ENCODE measurements at regions not wholly inside any gene's neighbourhood (a gene's known extent, or its start where the extent isn't known, plus 50 kb on each side); places are given as distances from the start of the nearest gene placed in this dataset.
"Not testable (repeated sequence)": the region's sequence is repeated elsewhere in the genome, so short reads cannot be mapped to it uniquely, and the experiment has no call there.

DNA sequence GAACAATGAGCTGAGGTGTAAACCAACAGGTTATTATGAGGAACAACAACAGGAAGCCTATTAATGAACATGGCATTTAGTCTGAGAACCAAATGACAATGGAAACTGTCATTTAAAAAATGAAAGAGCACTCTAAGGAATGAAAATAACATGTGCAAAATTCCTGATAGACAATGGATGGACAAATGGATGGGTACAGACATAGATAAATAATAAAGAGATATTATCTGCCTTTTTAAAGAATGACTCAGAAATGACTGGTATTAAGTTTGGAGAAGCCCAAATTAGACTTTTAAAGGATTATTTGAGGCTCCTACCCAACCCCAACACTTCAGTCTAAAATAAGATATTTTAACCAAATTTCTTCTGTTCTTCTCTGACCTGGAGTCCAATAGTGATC lies 650.5 kb upstream of the ZNF385D start:
- no peak for DNase-seq

DNA sequence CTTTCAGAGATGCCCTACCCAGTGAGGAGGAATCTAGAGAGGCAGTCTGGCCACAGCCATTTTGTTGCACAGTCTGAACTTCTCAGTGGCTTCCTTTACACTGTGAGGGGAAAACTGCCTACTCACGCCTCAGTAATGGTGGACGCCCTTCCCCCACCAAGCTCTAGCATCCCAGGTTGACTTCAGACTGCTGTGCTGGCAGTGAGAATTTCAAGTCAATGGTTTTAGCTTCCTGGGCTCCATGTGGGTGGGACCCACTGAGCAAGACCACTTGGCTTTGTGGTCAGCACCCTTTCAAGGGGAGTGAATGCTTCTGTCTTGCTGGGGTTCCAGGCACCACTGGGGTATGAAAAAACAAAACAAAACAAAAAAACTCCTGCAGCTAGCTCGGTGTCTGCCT lies 663.2 kb upstream of the ZNF385D start:
- DNase-seq, result no peak

DNA sequence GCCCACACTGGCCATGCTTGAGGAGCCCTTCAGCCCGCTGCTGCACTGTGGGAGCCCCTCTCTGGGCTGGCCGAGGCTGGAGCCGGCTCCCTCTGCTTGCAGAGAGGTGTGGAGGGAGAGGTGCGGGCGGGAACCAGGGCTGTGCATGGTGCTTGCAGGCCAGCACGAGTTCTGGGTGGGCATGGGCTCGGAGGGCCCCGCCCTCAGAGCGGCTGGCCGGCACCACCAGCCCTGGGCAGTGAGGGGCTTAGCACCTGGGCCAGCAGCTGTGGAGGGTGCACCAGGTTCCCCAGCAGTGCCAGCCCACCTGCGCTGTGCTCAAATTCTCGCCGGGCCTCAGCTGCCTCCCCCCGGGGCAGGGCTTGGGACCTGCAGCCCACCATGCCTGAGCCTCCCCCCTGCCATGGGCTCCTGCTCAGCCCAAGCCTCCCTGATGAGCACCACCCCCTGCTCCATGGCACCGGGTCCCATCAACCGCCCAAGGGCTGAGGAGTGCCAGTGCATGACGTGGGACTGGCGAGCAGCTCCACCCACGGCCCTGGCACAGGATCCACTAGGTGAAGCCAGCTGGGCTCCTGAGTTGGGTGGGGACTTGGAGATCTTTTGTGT lies 665.9 kb upstream of the ZNF385D start:
- DNase-seq, result not testable (repeated sequence)

DNA sequence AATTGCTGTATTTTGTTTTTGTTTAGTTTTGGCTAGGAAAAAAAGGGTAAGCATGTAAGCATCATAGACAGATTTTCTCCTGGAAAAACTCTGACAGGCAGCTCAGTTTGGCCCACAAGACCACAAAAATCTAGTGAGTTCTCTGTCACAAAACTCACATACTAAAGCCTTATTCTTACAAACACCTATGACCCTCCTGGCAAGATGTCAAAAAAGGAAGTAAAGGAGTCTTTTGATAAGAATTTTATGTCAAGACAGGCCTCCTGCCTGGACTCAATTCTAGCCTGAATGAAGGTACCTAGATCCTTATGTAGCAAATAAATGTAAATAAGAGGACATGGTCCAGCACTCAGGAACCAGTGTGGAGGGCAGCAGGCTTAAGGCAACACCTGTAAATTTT lies 668.3 kb upstream of the ZNF385D start:
- DNase-seq, result no peak

DNA sequence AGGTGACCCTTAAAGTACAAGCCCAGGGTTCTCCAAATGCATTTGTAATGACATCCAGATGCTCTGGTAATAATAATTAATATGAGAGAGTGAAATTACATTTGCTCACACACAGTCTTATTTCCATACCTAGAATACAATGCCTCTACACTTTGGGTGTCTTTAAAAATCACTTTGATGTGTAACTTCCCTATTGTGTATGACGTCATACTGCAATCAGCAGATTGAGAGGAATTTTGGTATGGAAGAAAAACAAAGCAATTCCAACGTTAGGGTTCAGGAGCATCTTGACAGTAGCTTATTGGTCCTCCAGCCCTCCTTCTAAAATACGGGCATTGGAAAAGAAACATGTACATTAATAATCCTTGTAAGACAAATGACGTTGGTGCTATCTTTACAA lies 670.6 kb upstream of the ZNF385D start:
- DNase-seq, result no peak

DNA sequence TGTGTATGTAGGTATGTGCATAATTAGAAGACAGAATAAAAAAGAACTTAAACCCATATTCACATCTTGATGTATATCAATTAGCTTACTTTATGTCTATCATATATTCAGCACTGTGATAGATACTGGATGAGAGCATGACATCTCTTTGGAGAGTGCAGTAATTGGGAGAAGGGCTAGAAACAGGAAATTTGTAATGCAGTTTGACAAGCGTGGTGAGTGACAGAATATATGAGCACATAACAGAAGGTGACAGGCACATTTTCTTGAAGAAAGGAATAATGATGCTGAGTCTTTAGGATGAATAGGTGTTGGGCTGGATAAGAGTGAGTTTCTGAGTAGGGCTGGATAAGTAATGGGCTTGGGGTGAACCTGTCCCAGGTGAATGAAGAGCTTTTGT lies 680.3 kb upstream of the ZNF385D start:
- no peak for DNase-seq

DNA sequence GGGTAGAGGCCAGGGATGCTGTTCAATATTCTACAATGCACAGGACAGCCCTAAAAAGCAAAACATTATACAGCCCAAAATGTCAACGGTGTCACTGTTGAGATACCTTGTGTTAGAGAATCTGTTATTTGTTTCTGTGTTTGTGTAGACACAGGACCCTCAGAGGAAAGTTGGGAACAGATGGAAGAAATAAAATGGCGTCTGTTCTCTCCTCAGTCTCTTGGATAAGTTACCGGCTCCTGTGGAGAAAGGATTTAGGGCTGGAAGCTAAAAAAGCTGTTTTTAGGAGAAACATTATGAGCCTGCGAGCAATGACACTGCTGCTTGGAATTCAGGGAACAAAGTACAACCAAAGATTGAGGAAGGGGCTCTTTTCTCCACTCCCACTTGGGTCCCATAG lies 688.6 kb upstream of the ZNF385D start:
- DNase-seq, result no peak

DNA sequence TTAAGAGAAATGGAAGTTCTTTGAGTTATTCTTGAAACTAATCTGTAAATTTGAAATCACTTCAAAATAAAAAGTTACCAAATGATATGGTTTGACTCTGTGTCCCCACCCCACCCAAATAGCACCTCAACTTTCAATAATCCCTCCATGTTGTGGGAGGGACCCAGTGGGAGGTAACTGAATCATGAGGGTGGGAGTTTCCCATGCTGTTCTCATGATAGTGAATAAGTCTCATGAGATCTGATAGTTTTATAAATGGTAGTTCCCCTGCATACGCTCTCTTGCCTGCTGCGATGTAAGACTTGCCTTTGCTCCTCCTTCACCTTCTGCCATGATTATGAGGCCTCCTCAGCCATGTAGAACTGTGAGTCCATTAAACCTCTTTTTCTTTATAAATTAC lies 690.7 kb upstream of the ZNF385D start:
- no peak for DNase-seq

DNA sequence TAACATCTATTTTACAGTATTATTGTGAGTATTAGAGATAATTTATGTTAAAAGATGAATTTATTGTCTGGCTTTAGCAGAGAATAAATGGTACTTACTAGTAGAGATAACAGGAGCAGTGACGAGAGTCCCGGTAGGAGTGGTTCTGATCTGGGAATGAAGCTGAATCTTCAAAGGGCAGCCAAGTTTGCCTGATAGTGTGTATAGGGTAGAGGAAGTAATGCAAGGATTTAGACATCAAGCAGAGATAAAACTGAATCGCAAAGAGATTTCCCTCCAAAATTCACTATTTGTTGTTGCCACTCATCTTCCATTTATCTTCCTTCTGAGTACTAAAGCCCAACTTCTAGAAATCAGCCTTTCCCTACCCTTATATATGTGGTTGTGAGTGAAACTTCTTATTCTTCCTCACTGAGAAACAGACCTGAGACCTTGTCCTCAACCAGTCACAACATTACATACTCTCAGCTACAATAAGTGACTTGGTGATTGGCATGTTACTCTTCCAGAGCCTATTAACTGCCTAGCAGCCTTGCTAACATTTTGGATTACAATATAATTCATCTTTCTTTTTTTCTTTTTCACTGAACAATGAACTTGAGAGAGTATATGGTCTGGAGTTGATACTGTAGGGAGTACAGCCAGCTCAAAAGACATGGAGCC lies 692.7 kb upstream of the ZNF385D start:
- no peak for DNase-seq

DNA sequence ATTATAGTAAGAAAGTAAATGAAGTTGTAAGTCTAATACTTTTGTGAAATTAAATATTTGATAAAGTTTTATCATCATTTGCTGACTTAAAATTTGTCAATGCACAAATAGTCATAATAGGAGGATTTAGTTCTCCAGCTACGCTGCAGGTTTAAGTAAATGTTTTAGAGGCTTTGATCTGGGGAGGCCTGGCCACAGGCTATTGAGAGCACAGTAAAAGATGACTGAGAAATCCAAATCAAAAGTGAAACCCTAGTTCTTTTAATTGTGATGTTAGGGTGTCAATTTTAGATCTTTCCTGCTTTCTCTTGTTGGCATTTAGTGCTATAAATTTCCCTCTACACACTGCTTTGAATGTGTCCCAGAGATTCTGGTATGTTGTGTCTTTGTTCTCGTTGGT lies 694.3 kb upstream of the ZNF385D start:
- DNase-seq, result not testable (repeated sequence)

DNA sequence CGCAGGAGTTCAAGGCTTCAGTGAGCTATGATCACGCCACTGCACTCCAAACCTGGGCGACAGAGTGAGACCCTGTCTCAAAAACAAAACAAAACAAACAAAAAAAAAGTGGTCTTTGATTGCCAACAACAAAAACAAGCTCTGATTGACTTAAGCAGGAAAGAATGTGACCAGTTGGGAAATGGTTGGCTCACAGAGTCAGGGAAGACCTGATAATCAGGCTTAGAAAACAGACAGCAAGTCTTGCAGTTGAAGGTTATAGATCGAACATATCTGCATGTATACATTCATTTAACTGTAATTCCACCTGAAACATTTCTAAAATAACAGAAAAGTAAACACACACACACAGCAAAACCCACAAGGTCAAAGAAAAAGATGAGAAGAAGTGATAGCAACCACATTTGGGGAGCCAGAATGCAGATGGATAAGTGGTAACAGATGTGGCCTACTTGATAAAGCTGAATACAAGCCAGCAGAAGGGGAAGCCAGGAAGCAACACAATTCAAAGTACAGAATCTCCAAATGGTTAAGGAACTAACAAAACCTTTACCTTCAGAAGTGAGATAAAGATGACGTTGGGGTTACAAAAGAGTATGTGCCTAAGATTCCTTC lies 699.9 kb upstream of the ZNF385D start:
- no peak for DNase-seq

DNA sequence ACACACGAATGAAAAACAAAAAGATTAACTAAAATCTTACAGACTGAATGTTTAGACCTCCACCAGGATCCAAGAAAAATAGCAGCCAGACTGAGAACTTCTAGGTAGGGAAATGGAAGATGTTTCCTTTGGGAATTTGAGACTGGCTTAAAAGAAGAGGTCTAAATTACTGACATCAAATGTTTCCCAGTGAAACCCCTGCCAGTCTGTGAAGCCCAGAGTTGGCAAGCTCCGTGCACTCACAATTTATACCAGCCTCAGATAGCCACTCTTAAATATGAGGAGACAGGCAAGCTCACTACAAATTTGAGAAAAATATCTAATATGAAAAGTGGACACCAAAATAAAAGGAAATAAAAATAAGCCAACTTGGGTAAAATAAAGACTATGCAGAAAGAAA lies 700.5 kb upstream of the ZNF385D start:
- DNase-seq, result no peak

DNA sequence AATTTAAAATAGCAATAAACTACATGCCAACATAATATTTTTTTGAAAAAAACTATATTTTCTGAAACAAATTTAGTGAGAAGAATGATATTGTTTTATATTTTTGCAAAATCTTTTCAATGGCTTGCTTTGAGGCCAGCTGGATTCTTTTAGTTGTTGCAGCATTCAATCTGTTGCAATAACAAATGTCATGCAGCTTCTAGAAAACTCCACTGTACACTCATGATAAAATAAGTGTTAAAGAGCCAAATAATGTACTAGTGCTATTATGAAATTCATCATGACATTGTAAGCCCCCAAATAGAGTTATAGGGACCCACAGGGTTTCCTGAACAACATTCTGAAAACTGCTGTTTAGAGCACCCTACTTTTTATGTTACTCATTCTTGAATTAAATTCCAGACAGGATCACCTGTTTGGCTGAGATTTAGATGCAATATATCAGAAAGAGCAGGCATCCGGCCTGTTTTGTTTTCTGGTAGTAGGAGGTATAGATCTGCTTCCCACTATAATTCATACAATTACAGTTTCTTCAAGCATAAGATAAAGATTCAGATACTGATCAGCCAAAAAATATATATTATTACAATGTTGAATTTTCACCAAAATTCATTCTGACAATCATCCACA lies 703.0 kb upstream of the ZNF385D start:
- no peak for DNase-seq

DNA sequence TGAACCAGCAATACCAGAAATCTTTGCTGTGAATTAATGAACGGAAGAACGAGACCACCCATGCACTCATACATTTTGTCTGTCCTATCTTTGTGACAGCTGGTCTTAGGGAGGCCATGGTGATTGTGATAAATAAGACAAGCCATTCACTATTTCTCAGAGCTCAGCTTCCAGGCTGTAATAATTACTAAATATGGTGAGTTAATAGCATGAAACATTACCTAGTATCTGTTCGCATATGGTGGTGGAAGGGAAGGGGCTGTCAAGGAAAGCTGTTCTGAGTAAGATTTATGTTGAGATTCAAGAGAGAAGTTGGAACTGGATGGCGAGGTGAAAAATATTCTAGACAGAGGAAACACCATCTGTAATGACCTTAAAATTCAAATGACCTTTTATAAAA lies 719.0 kb upstream of the ZNF385D start:
- no peak for DNase-seq

DNA sequence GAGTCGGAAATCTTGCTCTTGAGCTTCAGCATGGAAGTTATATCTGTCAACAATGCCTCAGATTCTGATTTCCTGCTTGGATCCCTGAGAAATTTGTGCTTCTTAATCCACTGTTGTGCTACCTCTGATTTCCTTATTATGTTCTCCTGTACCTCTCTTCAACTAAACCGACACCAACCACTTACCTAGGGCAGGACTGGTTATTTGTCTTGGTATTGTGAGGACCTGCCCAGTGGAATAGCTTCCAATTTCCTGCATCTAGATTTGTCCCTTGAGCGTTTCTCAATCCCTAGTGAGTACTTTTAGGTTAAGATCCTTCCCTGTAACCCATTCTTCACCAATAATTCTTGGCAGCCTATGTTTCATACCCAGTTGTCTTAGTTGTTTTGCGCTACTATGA lies 720.5 kb upstream of the ZNF385D start:
- DNase-seq, result no peak

DNA sequence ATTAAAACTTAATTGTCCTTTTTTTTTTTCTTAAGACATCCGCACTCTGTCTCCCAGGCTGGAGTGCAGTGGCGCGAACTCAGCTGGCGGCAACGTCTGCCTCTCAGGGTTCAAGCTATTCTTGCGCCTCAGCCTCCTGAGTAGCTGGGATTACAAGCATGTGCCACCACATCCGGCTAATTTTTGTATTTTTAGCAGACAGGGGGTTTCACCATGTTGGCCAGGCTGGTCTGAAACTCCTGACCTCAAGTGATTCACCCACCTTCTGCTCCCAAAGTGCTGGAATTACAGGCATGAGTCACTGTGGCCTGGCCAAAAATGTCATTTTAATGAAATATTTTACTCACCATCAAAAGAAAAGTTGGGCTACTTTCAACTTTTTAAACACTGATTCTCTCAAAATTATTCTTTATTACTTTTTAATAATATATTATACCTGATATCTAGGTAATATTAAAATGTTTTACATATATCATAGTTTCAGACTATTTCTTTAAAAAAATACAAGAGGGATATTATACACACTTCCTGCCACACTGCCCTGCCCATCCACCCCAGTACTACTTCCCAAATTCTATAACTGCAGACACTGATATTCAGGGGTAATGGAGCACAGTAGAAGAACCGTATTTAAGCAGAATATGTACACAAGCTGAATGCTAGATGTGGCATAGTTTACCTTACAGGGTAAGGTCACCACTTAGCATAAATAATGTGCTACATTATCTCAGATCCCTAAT lies 723.9 kb upstream of the ZNF385D start:
- DNase-seq, result no peak

DNA sequence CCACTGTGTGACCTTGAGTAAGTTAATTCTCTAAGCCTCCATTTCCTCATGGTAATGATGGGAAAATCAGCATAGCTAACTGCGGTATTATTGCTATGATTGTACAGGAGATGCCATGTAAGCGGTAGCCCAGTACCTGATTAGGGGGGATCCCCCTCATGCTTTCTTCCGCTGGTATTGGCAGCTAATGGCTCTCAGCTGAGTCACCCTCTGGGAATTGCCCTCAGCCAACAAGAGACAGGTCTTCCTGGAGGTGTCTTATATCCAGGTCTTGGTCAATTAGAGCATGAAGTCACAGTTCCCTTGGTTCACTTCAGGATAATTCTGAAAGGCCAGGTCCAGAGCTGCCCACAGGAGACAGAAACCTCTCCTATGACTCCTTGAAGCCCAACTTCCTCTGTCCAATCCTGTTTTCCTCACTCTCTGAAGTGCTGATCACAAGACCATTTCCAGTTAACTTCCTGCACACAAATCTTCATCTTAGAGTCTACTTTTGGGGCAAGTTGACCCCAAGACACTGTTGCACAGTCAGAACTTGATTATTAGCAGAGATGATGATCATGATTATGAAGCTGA lies 724.7 kb upstream of the ZNF385D start:
- no peak for DNase-seq

DNA sequence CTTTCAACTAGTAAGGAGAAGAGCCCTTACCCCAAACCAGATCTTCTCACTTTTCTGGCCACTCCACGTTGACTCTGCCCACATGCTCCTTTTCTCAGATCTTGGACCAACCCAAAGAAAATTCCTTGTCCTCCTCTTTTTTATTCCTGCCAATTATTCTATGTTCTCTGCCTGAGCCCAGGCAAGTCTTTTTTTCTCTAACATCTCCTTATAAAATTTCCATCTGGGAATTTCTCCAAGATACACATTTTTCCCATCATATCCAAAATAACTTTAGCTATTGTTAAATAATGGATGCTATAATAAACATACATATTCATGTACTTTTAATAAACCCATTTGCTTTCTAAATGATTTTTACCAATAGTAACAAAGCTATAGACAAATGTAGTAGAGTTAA lies 726.0 kb upstream of the ZNF385D start:
- DNase-seq, result no peak

DNA sequence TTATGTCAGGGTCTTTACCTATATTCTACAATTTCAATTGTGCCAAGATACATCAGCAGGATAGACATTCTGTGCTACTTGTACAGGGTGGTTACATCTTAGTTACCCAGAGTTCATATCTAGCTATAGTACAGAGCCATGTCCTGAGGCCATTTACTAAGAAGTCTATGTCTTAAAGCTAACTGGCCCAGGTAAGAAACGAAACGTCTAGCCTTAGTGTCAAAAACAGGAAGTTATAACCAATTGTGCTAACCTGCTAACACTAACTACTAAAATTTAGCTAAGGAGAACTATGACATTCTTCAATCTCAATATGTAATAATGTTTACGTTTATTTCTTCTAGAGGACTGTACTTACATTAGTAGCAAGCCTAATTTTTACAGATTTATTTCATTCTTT lies 717.2 kb upstream of the UBE2E2 start:
- DNase-seq, result no peak

DNA sequence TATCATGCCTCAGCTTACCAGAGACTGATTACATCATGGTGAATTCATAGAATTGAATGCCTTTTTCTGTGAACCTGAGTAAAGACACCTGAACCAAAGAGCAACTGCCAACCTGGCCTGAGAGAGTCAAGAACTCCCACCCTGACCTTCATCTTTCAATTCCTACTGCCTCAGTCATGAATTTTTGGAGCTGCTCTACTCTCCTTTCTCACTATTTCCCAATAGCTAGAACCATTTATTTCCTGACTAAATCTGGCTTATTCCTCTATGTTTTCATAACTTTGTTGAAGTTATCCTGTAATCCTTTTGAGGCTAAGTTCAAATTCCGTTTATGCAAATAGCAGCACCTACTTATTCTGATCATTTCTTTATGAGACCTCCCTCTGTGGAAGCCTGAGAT lies 712.4 kb upstream of the UBE2E2 start:
- DNase-seq, result no peak

DNA sequence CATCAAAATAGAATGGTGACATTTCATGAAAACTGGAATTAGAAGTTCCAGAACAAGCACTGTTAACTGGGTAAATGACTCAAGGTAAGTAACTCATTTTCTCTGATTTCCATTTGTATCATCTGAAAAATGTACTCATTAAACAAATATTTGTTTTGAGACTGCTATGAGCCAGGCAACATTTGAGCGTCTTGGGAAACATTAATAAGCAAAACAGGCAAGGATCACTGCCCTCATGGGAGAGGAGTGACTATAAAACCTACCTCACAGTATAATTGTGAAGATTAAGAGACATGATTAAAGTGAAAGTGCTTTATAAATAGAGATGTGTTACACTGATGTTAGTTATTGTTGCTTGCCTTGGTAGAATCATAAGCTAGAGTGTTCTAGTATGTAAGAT lies 711.8 kb upstream of the UBE2E2 start:
- DNase-seq, result no peak

DNA sequence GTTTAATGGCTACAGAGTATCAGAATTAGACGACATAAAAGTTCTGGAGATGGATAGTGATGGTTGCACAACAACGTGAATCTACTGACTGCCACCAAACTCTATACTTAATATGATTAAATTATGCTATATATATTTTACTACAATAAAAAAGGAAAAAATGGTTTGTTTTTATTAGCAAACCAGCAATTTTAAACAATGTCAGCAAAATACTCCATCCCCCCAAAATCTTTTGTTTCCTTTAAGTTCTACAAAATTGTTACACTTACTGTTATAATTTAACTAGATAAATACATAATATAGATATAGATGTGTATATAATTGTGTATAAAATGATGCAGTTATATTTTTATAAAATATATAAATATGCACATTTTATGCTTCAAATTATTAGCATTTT lies 710.8 kb upstream of the UBE2E2 start:
- no peak for DNase-seq

DNA sequence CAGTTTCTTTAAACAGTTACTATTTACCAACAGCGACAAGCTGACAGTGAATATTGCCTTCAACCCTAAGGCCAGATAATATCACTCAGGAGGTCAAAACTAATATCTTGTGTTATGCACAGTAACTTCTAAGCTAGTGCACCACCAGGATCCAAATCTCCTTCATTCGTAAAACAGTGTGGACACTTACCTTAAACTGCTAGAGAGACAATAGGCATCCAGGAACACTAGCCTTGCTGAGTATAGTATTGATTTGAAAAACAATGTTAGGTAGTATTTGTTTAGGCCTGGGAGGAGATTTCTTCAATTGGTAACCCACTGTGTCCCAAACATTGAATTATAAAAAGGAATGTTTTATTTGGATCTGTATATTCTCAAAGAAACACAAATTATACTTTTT lies 707.9 kb upstream of the UBE2E2 start:
- DNase-seq, result no peak

All from stimulated activated CD8-positive, alpha-beta memory T cell treated with anti-CD3 and anti-CD28 coated beads, Interleukin-4, amount 100 ng/mL, for 48 hours (primary cell).